Body of pancreas (tissue), 4 donors: ENCODE measurements at regions not wholly inside any gene's neighbourhood (a gene's known extent, or its start where the extent isn't known, plus 50 kb on each side); places are given as distances from the start of the nearest gene placed in this dataset.

Source experiments
- POLR2A ChIP-seq, 3 donors: fragments of 450-650 bp; IDR thresholded peaks; one replicate each; pipeline ENCODE4 v1.6.1; 2016; ENCODE audit warnings: antibody characterized with exemption in 3 of 3, mild to moderate bottlenecking in 2 of 3
- TF ChIP-seq, protein P1 (sequence below), 7 experiments: fragments of 450-650 bp in 4 of 7; fragments of 200-600 bp in 3 of 7; sonication (generic) in 3 of 7; IDR thresholded peaks; one replicate each; pipeline ENCODE4 v1.5.1; 2016 to 2019; ENCODE audit warnings: antibody characterized with exemption in 7 of 7

- TF ChIP-seq, protein P1, sequence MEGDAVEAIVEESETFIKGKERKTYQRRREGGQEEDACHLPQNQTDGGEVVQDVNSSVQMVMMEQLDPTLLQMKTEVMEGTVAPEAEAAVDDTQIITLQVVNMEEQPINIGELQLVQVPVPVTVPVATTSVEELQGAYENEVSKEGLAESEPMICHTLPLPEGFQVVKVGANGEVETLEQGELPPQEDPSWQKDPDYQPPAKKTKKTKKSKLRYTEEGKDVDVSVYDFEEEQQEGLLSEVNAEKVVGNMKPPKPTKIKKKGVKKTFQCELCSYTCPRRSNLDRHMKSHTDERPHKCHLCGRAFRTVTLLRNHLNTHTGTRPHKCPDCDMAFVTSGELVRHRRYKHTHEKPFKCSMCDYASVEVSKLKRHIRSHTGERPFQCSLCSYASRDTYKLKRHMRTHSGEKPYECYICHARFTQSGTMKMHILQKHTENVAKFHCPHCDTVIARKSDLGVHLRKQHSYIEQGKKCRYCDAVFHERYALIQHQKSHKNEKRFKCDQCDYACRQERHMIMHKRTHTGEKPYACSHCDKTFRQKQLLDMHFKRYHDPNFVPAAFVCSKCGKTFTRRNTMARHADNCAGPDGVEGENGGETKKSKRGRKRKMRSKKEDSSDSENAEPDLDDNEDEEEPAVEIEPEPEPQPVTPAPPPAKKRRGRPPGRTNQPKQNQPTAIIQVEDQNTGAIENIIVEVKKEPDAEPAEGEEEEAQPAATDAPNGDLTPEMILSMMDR (IDR thresholded peaks at IDR 0.05), result no peak
- TF ChIP-seq POLR2A (IDR thresholded peaks at IDR 0.05), result no peak
Measured at GRCh38 chr11:35073691-35074419, 65.1 kb upstream of the CD44 start.
